HCT116 (cell line): ENCODE measurements at regions not wholly inside any gene's neighbourhood (a gene's known extent, or its start where the extent isn't known, plus 50 kb on each side); places are given as distances from the start of the nearest gene placed in this dataset.

Source experiments
- ATAC-seq: fragments of 200-7000 bp; cut with Tn5 transposase; 2 replicates; pipeline ENCODE4 v1.9.1; 2020; ENCODE audit warnings: mild to moderate bottlenecking, moderate library complexity
- BruUV-seq: library from RNA; stranded (reverse); fragments of 400-500 nt; replicated peaks from 2 replicates; lab custom pipeline; 2021; lab: Mats Ljungman, UMichigan
- CTCF ChIA-PET: fragments of 300-600 bp; sonication (Branson Sonifier 250); formaldehyde crosslinking; loops from one replicate; lab custom pipeline; 2021; ENCODE audit warnings: antibody characterized with exemption; lab: Charles Lee
- POLR2A ChIA-PET: fragments of 300-600, 350-600 bp; sonication (Branson Sonifier 250); formaldehyde crosslinking; loops from one replicate; lab custom pipeline; 2021; ENCODE audit warnings: antibody characterized with exemption; lab: Charles Lee
- RAD21 ChIA-PET, 2 experiments: fragments of 300-600 bp; sonication (Branson Sonifier 250); formaldehyde crosslinking; loops; one replicate each; lab custom pipeline; 2023; ENCODE audit warnings: low total read pairs in 2 of 2; ENCODE audit not compliant: uncharacterized antibody in 2 of 2, unreplicated experiment in 2 of 2, low non-redundant PET in 1 of 2; lab: Charles Lee
- DNase-seq: peaks from one replicate; pipeline ENCODE4 v3.0.0-alpha.2; 2010; ENCODE audit warnings: low read depth, low spot score
- H2AFZ ChIP-seq: fragments of 200-600 bp; shearing (Covaris generic), sonication (generic); 2 replicates; pipeline ENCODE4 v1.6.1; 2017; ENCODE audit warnings: low read depth, mixed run types, mixed read lengths, antibody characterized with exemption, low read length; ENCODE audit not compliant: poor library complexity, severe bottlenecking
- H3K27ac ChIP-seq: 2 replicates; pipeline ENCODE4 v1.5.1; 2012; ENCODE audit warnings: low read depth, low read length
- H3K27me3 ChIP-seq: fragments of 200-600 bp; sonication (generic); 2 replicates; pipeline ENCODE4 v1.6.1; 2016; ENCODE audit warnings: mixed run types, low read length, mixed read lengths; ENCODE audit not compliant: insufficient read depth
- H3K36me3 ChIP-seq, 2 experiments: fragments of 200-500 bp in 1 of 2; fragments of 200-600 bp in 1 of 2; sonication (Bioruptor generic) in 1 of 2; sonication (generic) in 1 of 2; 2 replicates each; pipeline versions ENCODE4 v1.5.1 to v1.6.1; 2014 to 2016; ENCODE audit warnings: low read length in 2 of 2, inconsistent platforms in 1 of 2, mixed read lengths in 1 of 2, mixed run types in 1 of 2; ENCODE audit not compliant: insufficient read depth in 2 of 2, control insufficient read depth in 1 of 2
- H3K4me1 ChIP-seq, 2 experiments: fragments of 200-600 bp in 1 of 2; sonication (generic) in 1 of 2; 2 replicates each; pipeline versions ENCODE4 v1.5.1 to v1.6.1; 2012 to 2017; ENCODE audit warnings: low read length in 2 of 2, inconsistent platforms in 1 of 2, mild to moderate bottlenecking in 1 of 2, mixed read lengths in 1 of 2, mixed run types in 1 of 2, moderate library complexity in 1 of 2; ENCODE audit not compliant: insufficient read depth in 2 of 2, control insufficient read depth in 1 of 2
- H3K4me2 ChIP-seq: fragments of 200-600 bp; sonication (generic); 2 replicates; pipeline ENCODE4 v1.6.1; 2017; ENCODE audit warnings: mixed run types, low read length, mixed read lengths
- H3K4me3 ChIP-seq, 2 experiments: fragments of 200-600 bp in 1 of 2; sonication (generic) in 1 of 2; replicated peaks in 1 of 2; 2 replicates each; pipeline ENCODE4 v1.5.1; 2011 to 2016; ENCODE audit warnings: low read length in 2 of 2, control low read depth in 1 of 2, low read depth in 1 of 2, mild to moderate bottlenecking in 1 of 2, mixed read lengths in 1 of 2, mixed run types in 1 of 2
- H3K79me2 ChIP-seq: fragments of 200-600 bp; sonication (generic); 2 replicates; pipeline ENCODE4 v1.6.1; 2017; ENCODE audit warnings: mild to moderate bottlenecking, mixed run types, low read length, moderate library complexity, mixed read lengths; ENCODE audit not compliant: insufficient read depth
- H3K9ac ChIP-seq: fragments of 200-600 bp; sonication (generic); 2 replicates; pipeline ENCODE4 v1.6.1; 2016; ENCODE audit warnings: low read length, mixed read lengths
- H3K9me2 ChIP-seq: fragments of 200-600 bp; sonication (generic), shearing (Covaris generic); 2 replicates; pipeline ENCODE4 v1.6.1; 2017; ENCODE audit warnings: mixed run types, mild to moderate bottlenecking, moderate library complexity; ENCODE audit not compliant: insufficient read depth
- H3K9me3 ChIP-seq, 2 experiments: fragments of 200-500 bp in 1 of 2; fragments of 200-600 bp in 1 of 2; sonication (Bioruptor generic) in 1 of 2; sonication (generic) in 1 of 2; 2 replicates each; pipeline ENCODE4 v1.6.1; 2014 to 2017; ENCODE audit warnings: low read length in 2 of 2, mixed read lengths in 2 of 2, inconsistent platforms in 1 of 2, low read depth in 1 of 2, mild to moderate bottlenecking in 1 of 2, mixed run types in 1 of 2, moderate library complexity in 1 of 2; ENCODE audit not compliant: control insufficient read depth in 1 of 2, insufficient read depth in 1 of 2
- H4K20me1 ChIP-seq: fragments of 200-600 bp; sonication (generic), shearing (Covaris generic); 2 replicates; pipeline ENCODE4 v1.6.1; 2017; ENCODE audit warnings: mixed run types, mild to moderate bottlenecking, moderate library complexity; ENCODE audit not compliant: insufficient read depth
- ATF3 ChIP-seq: IDR thresholded peaks from 2 replicates; pipeline ENCODE4 v1.6.1; 2012
- CBX3 ChIP-seq: IDR thresholded peaks from 2 replicates; pipeline ENCODE4 v1.6.1; 2012; ENCODE audit warnings: low read depth
- CTCF ChIP-seq, 3 experiments: fragments of 200-600 bp in 1 of 3; sonication (generic) in 1 of 3; IDR thresholded peaks in 2 of 3; conservative IDR thresholded peaks in 1 of 3; 2 replicates each; pipeline ENCODE4 v1.5.1; 2012 to 2017; ENCODE audit warnings: low read depth in 2 of 3, low read length in 2 of 3, antibody characterized with exemption in 1 of 3, borderline replicate concordance in 1 of 3, control low read depth in 1 of 3, mild to moderate bottlenecking in 1 of 3, mixed read lengths in 1 of 3, mixed run types in 1 of 3, moderate library complexity in 1 of 3; ENCODE audit not compliant: insufficient read depth in 1 of 3
- EGR1 ChIP-seq: IDR thresholded peaks from 2 replicates; pipeline ENCODE4 v1.6.1; 2012; ENCODE audit warnings: low read depth
- EZH2phosphoT487 ChIP-seq: fragments of 200-600 bp; IDR thresholded peaks from 2 replicates; pipeline ENCODE4 v1.6.1; 2018; ENCODE audit warnings: antibody characterized with exemption, borderline replicate concordance
- JUND ChIP-seq: IDR thresholded peaks from 2 replicates; pipeline ENCODE4 v1.6.1; 2012
- MAX ChIP-seq: IDR thresholded peaks from 2 replicates; pipeline ENCODE4 v1.6.1; 2012
- POLR2AphosphoS5 ChIP-seq: IDR thresholded peaks from 2 replicates; pipeline ENCODE4 v1.6.1; 2011; ENCODE audit warnings: mild to moderate bottlenecking, low read depth, low read length, moderate library complexity
- RAD21 ChIP-seq: IDR thresholded peaks from 2 replicates; pipeline ENCODE4 v1.6.1; 2012; ENCODE audit warnings: low read depth, mild to moderate bottlenecking
- SP1 ChIP-seq: IDR thresholded peaks from 2 replicates; pipeline ENCODE4 v1.6.1; 2012; ENCODE audit warnings: low read depth
- TCF7L2 ChIP-seq: IDR thresholded peaks from 2 replicates; pipeline ENCODE4 v1.7.0; 2011; ENCODE audit warnings: borderline replicate concordance, inconsistent platforms; ENCODE audit not compliant: insufficient read depth, insufficient read length; ENCODE audit errors: extremely low read depth
- YY1 ChIP-seq: IDR thresholded peaks from 2 replicates; pipeline ENCODE4 v1.6.1; 2011; ENCODE audit warnings: low read length, low read depth, moderate library complexity, mild to moderate bottlenecking; ENCODE audit not compliant: insufficient replicate concordance; ENCODE audit errors: extremely low read depth
- ZBTB33 ChIP-seq: IDR thresholded peaks from 2 replicates; pipeline ENCODE4 v1.6.1; 2011; ENCODE audit warnings: mild to moderate bottlenecking, low read length, moderate library complexity; ENCODE audit not compliant: insufficient replicate concordance; ENCODE audit errors: extremely low read depth
- ZFX ChIP-seq: fragments of 450-650 bp; IDR thresholded peaks from 2 replicates; pipeline ENCODE4 v1.6.1; 2017
- ZNF274 ChIP-seq: fragments of 200-500 bp; sonication (Bioruptor generic); IDR thresholded peaks from 2 replicates; pipeline ENCODE4 v1.6.1; 2014; ENCODE audit warnings: mild to moderate bottlenecking, low read depth, low read length, inconsistent platforms
- intact Hi-C: fragments of 100-400 bp; cut with micrococcal nuclease; formaldehyde crosslinking; loops from 2 replicates; pipeline ENCODE4 v1.10.0; 2022

- CTCF ChIA-PET, result no interaction called here
Measured at GRCh38 chr2:64748147-64748546, 94.4 kb upstream of the SERTAD2 start.

More at GRCh38 chr2:64748147-64748546, 94.4 kb upstream of the SERTAD2 start:
- Histone ChIP-seq H3K27me3 (no peaks in the 10 kb centered on the region), H3K79me2 (peaks cover 67% of the 10 kb centered on the region), H3K4me1 (peaks cover 26 to 55% of the 10 kb centered on the region in 2 experiments), H3K9me2 (no peaks in the 10 kb centered on the region), H3K9me3 (no peaks in the 10 kb centered on the region), H4K20me1 (no peaks in the 10 kb centered on the region), H3K27ac (peak overlapping the region; percentile 75; the same call in 1 of the 2 replicates), H3K36me3 (no peaks in the 10 kb centered on the region), H3K4me3 (no peak overlapping the region), H3K4me2 (peak overlapping the region; percentile 82), H2AFZ (no peak overlapping the region), H3K9ac (no peak overlapping the region)
- BruUV-seq, result no TSS peak
- no peak for ATAC-seq
- DNase-seq, result no peak
- intact Hi-C loops, result no loop called here
- ChIA-PET RAD21 (no interaction called here), POLR2A (interaction anchor here (0.5 to 3.5 kb wide), 4 partner anchors 89 to 112 kb away, joined by 3 to 16 read pairs (median 6); no protein-coding TSS in a partner anchor)
- no peak for TF ChIP-seq EGR1
- TF ChIP-seq ZFX, result no peak
- TF ChIP-seq ATF3, result no peak
- TF ChIP-seq ZNF274, result no peak
- no peak for TF ChIP-seq ZBTB33
- no peak for TF ChIP-seq MAX
- TF ChIP-seq SP1, result no peak
- TF ChIP-seq TCF7L2, result no peak
- TF ChIP-seq RAD21, result no peak
- TF ChIP-seq POLR2AphosphoS5, result no peak
- no peak for TF ChIP-seq YY1
- TF ChIP-seq CBX3, result no peak
- TF ChIP-seq CTCF (IDR thresholded peaks at IDR 0.05 in 2 of 3, conservative IDR thresholded peaks at IDR 0.05 in 1 of 3; ENCODE audit: borderline replicate concordance in 1 of 3, insufficient read depth in 1 of 3, low read depth in 2 of 3, low read length in 2 of 3), result no peak
- no peak for TF ChIP-seq EZH2phosphoT487
- no peak for TF ChIP-seq JUND
